Activated CD8-positive, alpha-beta T cell treated with anti-CD3 and anti-CD28 coated beads for 36 hours (primary cell): ENCODE measurements at regions not wholly inside any gene's neighbourhood (a gene's known extent, or its start where the extent isn't known, plus 50 kb on each side); places are given as distances from the start of the nearest gene placed in this dataset.
"Not testable (repeated sequence)": the region's sequence is repeated elsewhere in the genome, so short reads cannot be mapped to it uniquely, and the experiment has no call there.

ENCODE experiments used
- ATAC-seq: fragments of 200-7000 bp; cut with Tn5 transposase; one replicate; pipeline ENCODE4 v1.10.0; 2021; ENCODE audit warnings: mild to moderate bottlenecking, moderate library complexity
- CTCF ChIA-PET: fragments of 350-600 bp; sonication (Branson Sonifier 250); formaldehyde crosslinking; loops from one replicate; lab custom pipeline; 2021; ENCODE audit warnings: antibody characterized with exemption; lab: Charles Lee
- POLR2A ChIA-PET: fragments of 350-600 bp; sonication (Branson Sonifier 250); formaldehyde crosslinking; loops from one replicate; lab custom pipeline; 2021; ENCODE audit warnings: antibody characterized with exemption; lab: Charles Lee
- DNase-seq: peaks from one replicate; pipeline ENCODE4 v3.0.0-alpha.2; 2020
- H3K27ac Mint-ChIP-seq: one replicate; pipeline ENCODE4 v1.8.0; 2021; ENCODE audit warnings: mild to moderate bottlenecking, mixed read lengths
- H3K27me3 Mint-ChIP-seq: one replicate; pipeline ENCODE4 v1.8.0; 2021; ENCODE audit warnings: mixed read lengths
- H3K36me3 Mint-ChIP-seq: one replicate; pipeline ENCODE4 v1.8.0; 2021; ENCODE audit warnings: low read depth, mixed read lengths
- H3K4me1 Mint-ChIP-seq: one replicate; pipeline ENCODE4 v1.8.0; 2021; ENCODE audit warnings: low read depth, mixed read lengths
- H3K4me3 Mint-ChIP-seq: one replicate; pipeline ENCODE4 v1.8.0; 2021; ENCODE audit warnings: mild to moderate bottlenecking, moderate library complexity, mixed read lengths
- H3K9me3 Mint-ChIP-seq: one replicate; pipeline ENCODE4 v1.8.0; 2021; ENCODE audit warnings: mixed read lengths
- CTCF ChIP-seq: fragments of 200-600 bp; IDR thresholded peaks from one replicate; pipeline ENCODE4 v1.8.0; 2022; ENCODE audit warnings: antibody characterized with exemption, mild to moderate bottlenecking
- intact Hi-C: fragments of 100-400 bp; cut with micrococcal nuclease; formaldehyde crosslinking; loops from one replicate; pipeline ENCODE4 v1.10.0; 2022

GRCh38 chr6:100300221-100300736, 164.4 kb downstream of the SIM1 start:
- no peak for ATAC-seq
- no peak overlapping the region for H3K4me3 Mint-ChIP-seq
- H3K9me3 Mint-ChIP-seq: no peaks in the 10 kb centered on the region
- ChIA-PET CTCF (no interaction called here), POLR2A (no interaction called here)
- DNase-seq: no peak
- peaks cover 1% of the 10 kb centered on the region for H3K27me3 Mint-ChIP-seq
- H3K36me3 Mint-ChIP-seq: no peaks in the 10 kb centered on the region
- H3K27ac Mint-ChIP-seq: no peak overlapping the region
- intact Hi-C loops: no loop called here
- TF ChIP-seq CTCF: no peak
- no peaks in the 10 kb centered on the region for H3K4me1 Mint-ChIP-seq

- POLR2A ChIA-PET: no interaction called here
- ATAC-seq: no peak
- Mint-ChIP-seq H3K36me3 (no peaks in the 10 kb centered on the region), H3K4me1 (no peaks in the 10 kb centered on the region), H3K27ac (no peak overlapping the region), H3K27me3 (peaks cover 1% of the 10 kb centered on the region), H3K9me3 (no peaks in the 10 kb centered on the region), H3K4me3 (no peak overlapping the region)
- intact Hi-C loops: no loop called here
- DNase-seq: no peak
- no peak for TF ChIP-seq CTCF
- CTCF ChIA-PET: no interaction called here
These were observed 167.7 kb downstream of the SIM1 start for GRCh38 chr6:100296810-100297544.

DNA sequence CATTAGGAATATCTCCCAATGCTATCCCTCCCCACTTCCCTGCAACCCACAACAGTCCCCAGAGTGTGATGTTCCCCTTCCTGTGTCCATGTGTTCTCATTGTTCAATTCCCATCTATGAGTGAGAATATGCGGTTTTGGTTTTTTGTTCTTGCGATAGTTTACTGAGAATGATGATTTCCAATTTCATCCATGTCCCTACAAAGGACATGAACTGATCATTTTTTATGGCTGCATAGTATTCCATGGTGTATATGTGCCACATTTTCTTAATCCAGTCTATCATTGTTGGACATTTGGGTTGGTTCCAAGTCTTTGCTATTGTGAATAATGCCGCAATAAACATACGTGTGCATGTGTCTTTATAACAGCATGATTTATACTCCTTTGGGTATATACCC, 169.5 kb downstream of the SIM1 start:
- H3K27me3 Mint-ChIP-seq, H3K36me3 Mint-ChIP-seq, ATAC-seq, H3K9me3 Mint-ChIP-seq, H3K27ac Mint-ChIP-seq, CTCF ChIA-PET, DNase-seq, intact Hi-C loops, POLR2A ChIA-PET, H3K4me3 Mint-ChIP-seq, H3K4me1 Mint-ChIP-seq: not testable (repeated sequence)

DNA sequence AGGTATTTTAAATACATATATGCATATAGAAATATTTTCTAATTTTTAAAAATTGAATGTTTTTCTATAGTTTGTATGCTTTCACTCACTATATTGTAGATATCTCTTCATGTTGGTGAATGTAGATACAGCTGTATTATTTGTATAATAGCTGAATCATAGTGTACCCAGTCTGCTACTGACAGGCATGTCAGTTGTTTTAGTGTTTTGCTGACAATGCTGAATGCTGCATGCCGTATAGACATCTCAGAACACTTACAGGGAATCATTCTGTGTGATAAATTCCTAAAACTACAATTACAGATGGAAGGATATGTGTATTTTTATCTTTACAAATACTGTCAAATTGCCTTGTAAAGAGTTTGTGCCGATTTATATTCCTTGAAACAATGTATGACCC, 175.4 kb downstream of the SIM1 start:
- H3K4me1 Mint-ChIP-seq: no peaks in the 10 kb centered on the region
- H3K36me3 Mint-ChIP-seq: no peaks in the 10 kb centered on the region
- peaks cover 2% of the 10 kb centered on the region for H3K27me3 Mint-ChIP-seq
- no peak for DNase-seq
- no peak overlapping the region for H3K4me3 Mint-ChIP-seq
- ATAC-seq: no peak
- POLR2A ChIA-PET: no interaction called here
- TF ChIP-seq CTCF: no peak
- no peak overlapping the region for H3K27ac Mint-ChIP-seq
- no peaks in the 10 kb centered on the region for H3K9me3 Mint-ChIP-seq
- CTCF ChIA-PET: no interaction called here
- intact Hi-C loops: no loop called here

- H3K36me3 Mint-ChIP-seq: no peaks in the 10 kb centered on the region
- no peak for TF ChIP-seq CTCF
- no peak overlapping the region for H3K4me3 Mint-ChIP-seq
- ChIA-PET POLR2A (no interaction called here), CTCF (no interaction called here)
- DNase-seq (no peak), ATAC-seq (no peak)
- H3K9me3 Mint-ChIP-seq: no peaks in the 10 kb centered on the region
- intact Hi-C loops: no loop called here
- H3K4me1 Mint-ChIP-seq: no peaks in the 10 kb centered on the region
- H3K27ac Mint-ChIP-seq: no peak overlapping the region
- peaks cover 2% of the 10 kb centered on the region for H3K27me3 Mint-ChIP-seq
These were observed 176.4 kb downstream of the SIM1 start for GRCh38 chr6:100288311-100288710.
